GM18861 (cell line): ENCODE measurements at regions not wholly inside any gene's neighbourhood (a gene's known extent, or its start where the extent isn't known, plus 50 kb on each side); places are given as distances from the start of the nearest gene placed in this dataset.
"Not testable (repeated sequence)": the region's sequence is repeated elsewhere in the genome, so short reads cannot be mapped to it uniquely, and the experiment has no call there.

Source experiments
- ATAC-seq: cut with Tn5 transposase; IDR thresholded peaks from one replicate; pipeline ENCODE4 v1.9.1; 2021; ENCODE audit not compliant: unreplicated experiment

DNA sequence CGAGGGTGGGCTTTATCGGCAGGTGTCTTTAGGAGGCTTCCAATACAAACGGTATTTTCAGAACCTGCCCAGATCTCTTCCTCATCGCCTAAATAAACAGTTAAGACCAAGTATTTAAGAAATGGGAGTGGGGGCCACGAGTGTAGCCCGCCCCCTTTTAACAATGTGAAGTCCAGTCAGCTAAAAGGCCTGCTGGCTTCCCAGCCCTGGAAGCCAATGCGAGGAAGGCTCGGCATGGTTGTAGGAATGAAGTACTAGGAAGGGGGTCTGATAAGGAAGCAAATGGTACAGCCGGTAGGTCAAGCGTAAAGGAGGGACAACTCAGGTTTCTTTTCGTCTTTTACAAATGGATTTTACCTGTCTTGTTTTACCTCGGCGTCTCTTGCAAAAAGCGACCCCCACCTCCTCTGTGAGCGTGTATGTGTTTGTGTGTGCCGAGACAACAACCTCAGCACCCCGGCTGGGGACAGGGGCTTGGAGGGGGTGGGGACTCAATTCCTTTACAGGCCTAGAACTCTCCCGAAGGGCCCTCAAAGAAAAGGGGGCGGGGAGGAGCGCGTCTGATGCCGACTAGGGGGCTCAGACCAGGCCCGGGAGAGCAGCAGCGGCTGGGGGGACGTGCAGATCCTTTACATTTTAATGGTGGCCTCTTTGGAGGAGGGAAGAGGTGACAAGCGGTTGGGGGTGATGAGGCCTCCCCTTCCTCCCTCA, 147.6 kb downstream of the GPR85 start:
- no peak for ATAC-seq

DNA sequence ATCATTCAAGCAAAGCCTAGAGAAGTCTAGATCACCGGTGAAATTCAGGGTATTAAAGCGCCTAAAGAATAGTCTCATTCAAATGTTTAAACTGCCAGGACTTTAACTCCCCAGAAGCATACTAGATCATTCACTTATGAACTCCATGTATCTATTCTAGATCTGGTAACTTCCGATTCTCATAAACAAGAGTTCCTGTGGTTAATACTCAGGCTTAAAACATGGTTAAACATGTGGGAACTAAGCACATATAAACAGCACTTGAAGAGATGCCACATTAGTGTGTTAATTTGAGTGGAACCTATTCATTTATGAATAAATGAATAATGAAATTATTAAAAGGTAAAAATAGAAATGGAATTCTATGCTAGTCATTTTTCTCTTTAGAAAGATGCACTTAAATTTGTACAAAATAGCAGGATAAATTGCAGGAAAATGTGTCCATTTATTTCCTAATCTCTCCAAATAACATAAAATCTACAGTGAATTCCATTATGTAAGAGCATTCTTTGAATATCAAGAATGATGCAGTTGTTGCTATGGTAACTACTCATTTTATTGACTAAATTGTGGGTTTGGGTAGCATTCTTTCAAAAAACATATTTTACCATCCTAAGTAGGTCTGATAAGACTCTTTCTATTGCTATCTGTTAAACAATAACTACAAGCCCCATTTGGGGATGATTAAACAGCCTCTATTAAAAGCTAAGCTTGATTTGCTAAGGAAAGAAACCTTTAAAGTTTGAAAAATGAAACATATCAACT, 147.6 kb upstream of the TMEM168 start:
- no peak for ATAC-seq

GRCh38 chr7:112933598-112933997, 143.4 kb upstream of the TMEM168 start:
- ATAC-seq = no peak

DNA sequence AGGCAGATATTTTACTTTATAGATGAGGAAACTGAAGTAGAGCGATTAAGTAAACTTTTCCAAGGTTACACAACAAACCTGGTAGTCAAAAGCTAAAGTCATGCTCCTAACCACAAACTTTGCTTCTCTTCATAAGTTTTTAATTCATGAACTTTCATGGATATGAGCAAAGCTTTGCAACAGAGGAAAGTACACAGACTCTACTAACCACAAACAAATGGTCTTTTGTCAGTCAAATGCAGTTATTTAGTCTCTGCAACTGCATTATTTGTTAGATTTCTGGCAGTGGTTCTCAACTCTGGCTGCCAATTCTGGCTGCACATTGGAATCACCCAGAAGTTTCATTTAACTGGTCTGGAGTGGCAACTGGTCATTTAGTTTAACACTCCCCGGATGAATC, 140.6 kb upstream of the TMEM168 start:
- no peak for ATAC-seq

DNA sequence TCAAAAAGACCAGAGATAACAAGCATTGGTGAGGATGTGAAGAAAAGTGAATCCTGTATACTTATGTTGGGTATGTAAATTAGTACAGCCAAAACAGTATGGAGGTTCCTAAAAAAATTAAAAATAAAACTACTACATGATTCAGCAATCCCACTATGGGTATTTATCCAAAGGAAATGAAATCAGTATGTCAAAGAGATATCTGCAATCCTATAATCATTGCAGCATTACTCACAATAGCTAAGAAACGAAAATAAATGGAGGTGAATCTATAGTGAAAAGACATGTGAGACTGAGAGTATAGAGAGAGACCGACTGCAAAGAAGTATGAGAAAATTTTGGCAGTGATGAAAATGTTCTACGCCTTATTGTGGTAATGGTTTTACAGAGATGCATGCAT, 139.2 kb upstream of the TMEM168 start:
- no peak for ATAC-seq

DNA sequence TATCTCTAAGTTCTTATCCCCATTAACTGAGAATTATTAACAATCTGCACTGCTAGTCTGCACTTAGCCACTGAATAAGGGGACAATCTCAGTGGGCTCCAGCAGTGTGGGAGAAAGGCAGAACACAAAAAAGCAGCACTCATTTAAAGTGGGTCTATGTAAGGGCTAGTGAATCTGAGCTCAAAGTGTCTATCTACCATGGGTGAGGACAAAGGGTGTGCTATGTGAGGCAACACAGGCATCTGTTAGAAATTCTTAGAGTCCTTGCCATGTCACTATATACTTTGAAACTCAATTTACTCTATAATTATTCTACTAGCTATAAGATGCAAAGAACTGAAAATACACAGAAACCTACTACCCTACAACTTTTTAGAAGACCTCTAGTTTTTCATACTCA, 135.8 kb upstream of the TMEM168 start:
- no peak for ATAC-seq

DNA sequence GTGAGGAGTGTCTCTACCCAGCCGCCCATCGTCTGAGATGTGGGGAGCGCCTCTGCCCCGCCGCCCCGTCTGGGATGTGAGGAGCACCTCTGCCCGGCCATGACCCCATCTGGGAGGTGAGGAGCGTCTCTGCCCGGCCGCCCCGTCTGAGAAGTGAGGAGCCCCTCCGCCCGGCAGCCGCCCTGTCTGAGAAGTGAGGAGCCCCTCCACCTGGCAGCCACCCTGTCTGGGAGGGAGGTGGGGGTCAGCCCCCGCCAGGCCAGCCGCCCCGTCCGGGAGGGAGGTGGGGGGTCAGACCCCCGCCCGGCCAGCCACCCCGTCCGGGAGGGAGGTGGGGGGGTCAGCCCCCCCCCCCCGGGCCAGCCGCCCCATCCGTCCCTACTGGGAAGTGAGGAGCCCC, 132.4 kb upstream of the TMEM168 start:
- not testable (repeated sequence) for ATAC-seq

DNA sequence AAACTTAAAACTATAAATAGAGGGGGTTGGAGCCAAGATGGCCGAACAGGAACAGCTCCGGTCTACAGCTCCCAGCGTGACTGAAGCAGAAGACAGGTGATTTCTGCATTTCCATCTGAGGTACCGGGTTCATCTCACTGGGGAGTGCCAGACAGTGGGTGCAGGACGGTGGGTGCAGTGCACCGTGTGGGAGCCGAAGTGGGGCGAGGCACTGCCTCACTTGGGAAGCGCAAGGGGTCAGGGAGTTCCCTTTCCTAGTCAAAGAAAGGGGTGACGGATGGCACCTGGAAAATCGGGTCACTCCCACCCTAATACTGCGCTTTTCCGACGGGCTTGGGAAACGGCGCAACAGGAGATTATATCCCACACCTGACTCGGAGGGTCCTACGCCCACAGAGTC, 126.2 kb upstream of the TMEM168 start:
- not testable (repeated sequence) for ATAC-seq

- ATAC-seq = no peak
These were observed 117.9 kb upstream of the TMEM168 start for GRCh38 chr7:112908086-112908485.

DNA sequence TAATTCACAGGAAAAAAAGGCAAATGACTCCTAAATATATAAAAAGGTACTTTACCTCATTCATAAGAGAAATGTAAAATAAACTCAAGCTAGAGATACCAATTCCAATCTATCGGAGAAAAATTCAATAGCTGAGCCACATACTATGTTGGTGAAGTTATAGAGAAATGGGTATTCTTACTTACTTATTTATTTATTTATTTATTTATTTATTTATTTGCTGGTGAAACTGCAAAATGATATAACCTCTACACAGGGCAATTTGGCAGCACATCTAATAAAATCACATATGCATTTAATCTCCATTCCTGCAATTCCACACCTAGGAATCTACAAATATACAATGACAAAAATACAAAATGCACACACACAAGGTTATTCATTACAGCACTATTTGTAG, 117.5 kb upstream of the TMEM168 start:
- ATAC-seq = no peak

DNA sequence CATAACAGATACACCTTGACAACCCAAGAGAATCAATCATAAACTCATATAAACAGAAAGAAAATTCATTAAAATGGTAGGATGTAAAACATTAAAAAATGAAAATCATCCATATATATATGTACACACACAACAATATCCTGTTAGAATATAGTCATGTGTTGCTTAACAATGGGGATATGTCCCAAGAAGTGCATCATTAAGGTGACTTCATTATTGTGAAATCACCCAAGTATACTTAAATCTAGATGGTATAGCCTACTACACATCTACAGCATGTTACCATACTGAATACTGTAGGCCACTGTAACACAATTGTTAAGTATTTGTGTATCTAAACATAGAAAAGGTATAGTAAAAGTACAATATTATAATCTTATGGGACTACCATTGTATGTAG, 115.8 kb upstream of the TMEM168 start:
- ATAC-seq = no peak

GRCh38 chr7:112905413-112905812, 115.2 kb upstream of the TMEM168 start:
- no peak for ATAC-seq

GRCh38 chr7:112898432-112899290, 108.5 kb upstream of the TMEM168 start:
- ATAC-seq = peak; percentile 81

DNA sequence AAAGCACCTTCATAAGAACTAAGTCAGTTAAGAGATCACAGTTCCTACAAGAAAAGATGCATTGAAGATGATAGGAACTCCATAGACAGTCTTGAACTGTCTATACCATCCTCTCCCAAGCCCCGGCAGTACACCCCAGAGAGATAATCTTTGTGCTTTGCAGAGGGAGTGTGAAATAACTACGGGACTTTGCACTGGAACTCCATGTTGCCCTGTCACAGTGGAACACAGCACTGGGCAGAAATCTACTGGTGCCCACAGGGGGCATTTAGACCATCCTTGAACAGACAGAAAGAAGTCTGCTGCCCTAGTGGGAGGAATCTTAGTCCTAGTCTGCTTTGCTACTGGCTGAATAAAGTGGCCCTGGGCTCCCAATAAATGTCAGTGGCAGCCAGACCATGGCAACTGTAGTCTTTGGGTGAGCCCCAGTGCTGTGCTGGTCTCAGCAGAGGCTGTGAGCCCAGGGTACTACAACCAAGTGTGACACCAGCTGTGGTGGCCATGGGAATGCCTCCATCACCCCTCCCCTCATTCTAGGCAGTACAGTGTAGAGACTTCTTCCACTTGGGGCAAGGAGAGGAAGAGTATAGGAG, 107.7 kb upstream of the TMEM168 start:
- ATAC-seq = no peak

GRCh38 chr7:112896026-112896601, 105.9 kb upstream of the TMEM168 start:
- no peak for ATAC-seq

DNA sequence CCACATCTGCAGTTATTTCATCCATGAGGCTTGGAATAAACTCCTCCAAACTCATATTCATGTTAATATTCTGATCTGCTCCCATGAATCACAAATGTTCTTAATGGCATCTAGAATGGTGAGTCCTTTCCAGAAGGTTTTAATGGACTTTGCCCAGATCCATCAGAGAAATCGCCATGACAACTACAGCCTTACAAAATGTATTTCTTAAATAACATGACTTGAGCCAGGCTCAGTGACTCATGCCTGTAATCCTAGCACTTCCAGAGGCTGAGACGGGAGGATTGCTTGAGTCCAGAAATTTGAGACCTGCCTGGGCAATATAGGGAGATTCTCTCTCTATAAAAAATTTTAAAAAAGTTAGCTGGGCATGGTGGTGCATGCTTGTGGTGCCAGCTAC, 102.1 kb upstream of the TMEM168 start:
- no peak for ATAC-seq

- no peak for ATAC-seq
These were observed 101.5 kb upstream of the TMEM168 start for GRCh38 chr7:112891698-112892097.

DNA sequence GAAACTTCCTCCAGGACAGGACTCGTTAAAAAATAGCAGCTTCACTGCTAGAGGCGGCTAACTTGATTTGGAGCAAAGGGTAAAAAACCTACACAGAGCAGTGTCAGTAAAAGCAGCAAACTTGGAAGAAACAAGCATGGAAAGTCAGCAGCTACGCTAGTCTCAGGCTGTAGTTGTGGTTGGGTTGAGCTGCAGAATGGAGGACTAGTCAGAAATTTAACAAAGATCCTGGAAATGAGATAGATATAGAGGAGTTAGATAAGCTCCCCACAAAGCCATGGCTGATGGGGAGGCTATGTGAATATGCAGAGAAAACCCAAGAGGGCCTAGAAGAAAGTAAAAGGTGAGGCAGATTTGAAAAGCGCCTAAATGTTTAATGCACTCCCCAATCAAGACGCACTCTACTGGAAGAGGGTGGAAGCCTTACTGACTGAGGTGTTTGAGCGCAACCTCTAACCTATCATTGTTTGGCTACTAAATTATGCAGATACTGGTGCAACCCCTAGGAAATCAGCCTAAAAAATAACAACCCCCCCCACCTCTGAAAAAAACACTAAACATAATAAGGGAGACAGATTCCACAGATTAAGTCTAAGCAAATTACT, 99.7 kb upstream of the TMEM168 start:
- ATAC-seq = no peak

- ATAC-seq = no peak
These were observed 99.1 kb upstream of the TMEM168 start for GRCh38 chr7:112889268-112889667.

- ATAC-seq = no peak
These were observed 98.6 kb upstream of the TMEM168 start for GRCh38 chr7:112888781-112889180.

GRCh38 chr7:112887976-112888375, 97.8 kb upstream of the TMEM168 start:
- ATAC-seq = no peak
